ENCODE measurements at regions not wholly inside any gene's neighbourhood (a gene's known extent, or its start where the extent isn't known, plus 50 kb on each side); places are given as distances from the start of the nearest gene placed in this dataset.

DNA sequence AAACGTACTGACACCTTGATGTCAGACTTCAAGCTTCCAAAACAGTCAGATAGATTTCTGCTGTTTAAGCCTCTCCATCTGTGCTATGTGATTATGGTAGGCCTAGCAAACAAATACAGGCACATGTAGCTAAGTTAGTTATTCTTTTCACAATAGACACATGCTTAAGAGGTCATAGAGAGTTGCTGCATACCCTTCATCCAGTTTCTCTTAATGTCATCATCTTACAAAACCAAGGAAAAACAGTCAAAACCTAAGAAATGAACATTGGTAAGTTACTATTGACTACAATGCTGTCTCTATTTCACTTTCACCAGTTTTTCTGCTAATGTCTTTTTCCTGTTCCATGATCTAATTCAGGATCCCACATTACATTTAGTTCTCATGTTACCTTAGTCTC, 946.8 kb downstream of the TUSC7 start:
- DNase-seq (ENCODE audit: low read depth, low spot score), result no peak

DNA sequence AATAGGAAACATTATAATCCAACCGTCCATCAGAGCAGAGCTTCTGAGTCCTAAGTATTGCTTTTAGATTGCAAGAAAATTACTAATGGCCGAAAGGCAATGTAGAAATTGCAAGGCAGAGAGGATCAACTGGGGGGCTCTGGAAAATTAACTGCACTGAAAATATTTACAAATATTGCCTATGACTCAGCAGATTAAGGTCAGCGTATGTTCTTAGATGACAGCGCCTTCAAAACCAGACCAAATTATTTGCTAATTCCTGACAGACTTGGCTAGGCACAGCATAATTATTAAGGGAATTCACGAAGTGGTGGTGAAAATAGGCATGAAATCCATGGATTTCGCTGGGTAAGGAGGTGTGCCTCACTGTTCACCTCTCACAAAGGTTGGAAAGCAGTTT, 947.7 kb downstream of the TUSC7 start:
- DNase-seq (ENCODE audit: low read depth, low spot score), result no peak

GRCh38 chr3:117660941-117661817, 951.6 kb downstream of the TUSC7 start:
- DNase-seq (ENCODE audit: low read depth, low spot score), result peak; percentile 58

GRCh38 chr3:117661818-117662095, 952.2 kb downstream of the TUSC7 start:
- DNase-seq (ENCODE audit: low read depth, low spot score), result no peak

GRCh38 chr3:117665296-117665695, 955.7 kb downstream of the TUSC7 start:
- DNase-seq (ENCODE audit: low read depth, low spot score), result no peak

DNA sequence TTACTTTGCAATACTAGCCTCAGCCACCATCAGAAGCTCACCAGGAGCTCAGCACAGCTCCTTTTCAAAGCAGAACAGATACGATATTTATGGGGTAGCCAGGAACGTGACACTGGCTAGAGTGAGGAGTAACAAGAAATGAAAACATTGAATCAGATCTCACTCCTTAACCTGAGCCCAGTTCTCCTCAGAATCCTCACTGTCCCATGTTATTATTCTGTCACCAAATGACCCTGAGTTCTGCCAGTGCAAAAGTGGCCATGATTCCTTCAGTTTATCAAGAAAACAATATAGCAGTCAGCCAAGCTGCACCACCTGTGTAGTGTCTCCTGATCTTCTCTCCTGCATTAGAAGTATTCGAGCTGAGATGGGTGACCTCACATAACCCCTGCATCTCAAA, 956.7 kb downstream of the TUSC7 start:
- DNase-seq (ENCODE audit: low read depth, low spot score), result no peak

GRCh38 chr3:117666812-117667211, 957.2 kb downstream of the TUSC7 start:
- DNase-seq (ENCODE audit: low read depth, low spot score), result no peak

DNA sequence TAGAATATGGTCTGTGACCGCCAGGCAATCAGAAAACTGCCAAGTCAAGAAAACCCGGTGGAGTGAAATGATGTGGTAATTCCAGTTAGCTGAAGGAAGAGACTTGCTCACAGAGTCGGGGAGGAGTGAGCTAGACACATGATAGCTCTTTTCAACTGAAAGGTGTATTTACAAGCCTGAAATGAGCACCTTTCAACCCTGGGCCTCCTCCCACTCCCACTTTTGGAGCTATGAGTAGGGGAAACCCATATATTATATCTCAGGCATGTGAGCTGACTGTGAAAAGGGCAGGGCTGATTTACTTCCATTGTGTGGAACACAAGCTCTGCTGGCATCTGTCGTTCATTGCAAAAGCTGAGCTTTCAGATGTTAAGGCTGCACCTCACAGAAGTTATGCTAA, 960.2 kb downstream of the TUSC7 start:
- no peak for DNase-seq (ENCODE audit: low read depth, low spot score)

- DNase-seq (ENCODE audit: low read depth, low spot score), result no peak
Measured at GRCh38 chr3:117671722-117672318, 962.2 kb downstream of the TUSC7 start.

DNA sequence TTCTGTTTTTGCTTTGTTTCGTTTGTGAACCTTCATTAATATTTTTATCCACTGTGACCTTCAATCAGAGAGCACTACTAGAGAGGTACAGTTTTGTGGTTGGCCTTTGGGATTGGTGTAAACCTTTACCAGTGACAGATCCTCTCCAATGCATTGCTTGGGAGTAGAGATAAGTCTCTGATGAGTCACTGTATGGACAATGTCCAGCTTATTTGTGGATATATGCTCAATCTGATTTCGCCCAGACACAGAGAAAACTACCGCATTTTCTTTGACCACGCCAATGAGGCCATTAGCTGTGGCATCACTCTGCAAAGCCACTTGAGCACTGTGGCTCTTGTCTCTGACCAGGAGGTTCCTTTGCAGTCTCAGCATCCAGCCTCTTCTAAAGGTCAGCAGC, 964.7 kb downstream of the TUSC7 start:
- DNase-seq (ENCODE audit: low read depth, low spot score), result no peak

- no peak for DNase-seq (ENCODE audit: low read depth, low spot score)
Measured at GRCh38 chr3:117681619-117682018, 972.0 kb downstream of the TUSC7 start.

DNA sequence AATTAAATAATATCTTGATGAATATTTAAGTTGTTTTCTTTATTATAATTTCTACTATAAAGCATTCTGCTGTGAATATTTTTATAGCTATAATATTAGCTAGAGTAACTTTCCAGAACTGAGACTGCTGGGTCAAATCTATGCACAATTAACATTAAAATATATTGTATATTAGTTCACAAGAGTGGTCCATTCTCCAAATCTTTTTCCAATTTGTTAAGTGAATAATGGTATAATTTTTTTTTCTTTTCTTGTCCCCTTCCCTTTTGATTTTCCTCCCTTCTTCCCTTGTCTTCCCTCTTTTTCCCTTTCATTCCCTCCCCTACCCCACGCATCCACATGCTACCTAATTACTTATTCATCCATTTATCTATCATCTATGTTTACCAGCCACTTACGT, 977.5 kb downstream of the TUSC7 start:
- no peak for DNase-seq (ENCODE audit: low read depth, low spot score)

DNA sequence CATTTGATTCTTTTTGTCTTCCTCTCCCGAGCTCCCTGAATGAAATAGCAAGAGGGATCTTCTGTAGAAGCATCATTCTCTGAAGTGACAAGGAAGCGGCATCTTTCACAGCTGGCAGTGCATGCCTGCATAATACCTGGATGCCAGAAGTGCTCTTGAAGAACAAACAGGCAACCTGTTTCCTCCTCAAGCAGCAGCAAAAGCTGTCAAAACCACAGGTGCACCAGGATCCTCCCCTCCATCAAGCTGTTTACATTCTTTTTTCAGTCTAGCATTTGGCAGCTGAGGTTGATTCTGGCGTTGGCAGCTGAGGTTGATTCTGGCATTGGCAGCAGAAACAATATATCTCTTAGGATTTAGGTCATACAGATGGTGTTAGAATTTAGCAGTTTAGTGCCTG, 979.0 kb downstream of the TUSC7 start:
- no peak for DNase-seq (ENCODE audit: low read depth, low spot score)

DNA sequence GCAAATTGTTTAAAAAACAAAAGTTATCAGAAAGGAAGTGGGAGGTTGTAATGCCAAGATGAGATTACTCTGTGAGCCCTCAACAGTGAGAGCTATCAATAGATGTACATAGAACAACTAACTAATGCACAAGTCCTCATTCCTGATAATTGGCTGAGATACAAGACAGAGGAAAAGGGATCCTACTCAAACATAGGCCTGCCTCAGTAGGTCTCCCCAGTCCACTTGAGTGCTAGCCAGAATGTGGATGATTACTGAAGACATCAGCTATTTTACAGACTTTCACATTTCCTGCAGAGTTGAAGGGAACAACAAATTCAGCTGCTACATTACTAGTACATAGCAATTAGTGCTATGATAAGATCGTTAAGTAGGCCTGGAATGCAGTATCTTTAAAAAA, 981.9 kb downstream of the TUSC7 start:
- no peak for DNase-seq (ENCODE audit: low read depth, low spot score)

DNA sequence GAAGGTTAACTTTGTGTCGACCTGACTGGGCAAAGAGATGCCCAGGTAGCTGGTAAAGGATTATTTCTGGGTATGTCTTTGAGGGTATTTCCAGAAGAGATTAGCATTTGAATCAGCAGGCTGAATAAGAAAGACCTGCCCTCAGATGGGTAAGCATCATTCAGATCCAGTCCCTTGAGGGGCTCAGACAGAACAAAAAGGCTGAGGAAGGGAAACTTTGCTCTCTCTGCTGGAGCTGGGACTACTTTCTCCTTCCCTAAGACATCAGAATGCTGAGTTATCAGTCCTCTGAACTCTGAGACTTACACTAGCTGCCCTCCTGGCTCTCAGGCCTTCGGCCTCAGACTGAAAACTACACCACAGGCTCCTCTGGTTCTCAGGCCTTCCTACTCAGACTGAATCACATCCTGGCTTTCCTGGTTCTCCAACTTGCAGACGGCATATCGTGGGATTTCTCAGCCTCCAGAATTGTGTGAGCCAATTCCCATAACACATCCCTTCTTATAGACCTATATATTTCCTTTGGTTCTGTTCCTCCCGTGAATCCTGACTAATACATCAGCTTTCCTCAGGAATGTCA, 982.9 kb downstream of the TUSC7 start:
- no peak for DNase-seq (ENCODE audit: low read depth, low spot score)

GRCh38 chr3:117695321-117695720, 985.7 kb downstream of the TUSC7 start:
- no peak for DNase-seq (ENCODE audit: low read depth, low spot score)

GRCh38 chr3:117695871-117696645, 986.5 kb downstream of the TUSC7 start:
- DNase-seq (ENCODE audit: low read depth, low spot score), result no peak

GRCh38 chr3:117696851-117697407, 987.4 kb downstream of the TUSC7 start:
- DNase-seq (ENCODE audit: low read depth, low spot score), result no peak

DNA sequence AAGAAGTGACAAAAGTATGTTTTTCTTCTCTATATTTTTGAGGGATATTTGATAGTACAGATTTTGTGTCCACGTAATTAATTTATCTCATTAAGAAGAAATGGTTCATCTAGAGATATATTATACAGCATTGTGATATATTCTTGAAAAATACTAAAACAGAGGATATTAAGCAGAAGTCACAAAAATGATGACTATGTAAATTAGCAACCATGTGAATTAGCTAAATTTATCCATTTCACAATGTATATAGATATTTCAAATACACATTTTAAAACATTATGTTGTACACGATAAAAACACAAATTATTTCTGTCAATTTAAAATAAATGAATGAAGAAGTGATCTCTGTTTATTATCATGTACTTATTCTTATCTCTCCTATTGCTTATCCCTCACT, 989.5 kb downstream of the TUSC7 start:
- no peak for DNase-seq (ENCODE audit: low read depth, low spot score)

DNA sequence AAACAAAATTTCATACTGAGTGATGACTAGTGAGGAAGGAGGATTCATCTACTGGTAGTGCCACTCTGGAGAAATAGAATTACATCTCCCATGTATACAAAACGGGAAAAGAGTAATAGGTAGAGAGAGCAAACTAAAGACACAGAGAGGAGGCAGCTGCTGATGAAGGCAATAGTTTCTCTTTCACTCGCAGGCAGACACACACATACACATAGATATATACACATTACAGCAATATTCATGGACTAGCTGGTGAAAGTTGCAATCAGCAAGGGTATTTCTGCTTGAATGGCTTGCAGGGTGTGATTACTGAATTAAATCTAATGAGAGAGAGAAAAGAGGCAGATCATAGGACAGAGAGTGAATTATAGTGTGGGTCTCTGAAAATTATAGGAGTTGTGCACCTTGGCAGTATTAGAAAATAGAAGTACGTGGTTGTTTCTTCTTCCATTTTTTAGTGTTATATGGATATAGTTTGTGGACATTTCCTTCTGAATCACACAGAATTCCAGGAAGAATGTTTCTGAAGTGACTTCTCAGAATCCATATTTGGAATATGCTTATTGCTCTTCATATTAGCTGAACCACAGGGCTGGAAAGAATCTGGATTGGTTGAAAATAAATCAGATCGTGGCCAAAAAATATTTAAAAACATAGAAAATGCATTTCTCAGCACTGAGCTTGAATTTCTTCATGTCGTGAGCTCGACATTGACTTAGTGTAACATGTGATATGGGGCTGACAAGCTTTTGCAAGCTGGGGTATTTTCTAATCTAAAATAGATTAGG, 991.2 kb downstream of the TUSC7 start:
- no peak for DNase-seq (ENCODE audit: low read depth, low spot score)

DNA sequence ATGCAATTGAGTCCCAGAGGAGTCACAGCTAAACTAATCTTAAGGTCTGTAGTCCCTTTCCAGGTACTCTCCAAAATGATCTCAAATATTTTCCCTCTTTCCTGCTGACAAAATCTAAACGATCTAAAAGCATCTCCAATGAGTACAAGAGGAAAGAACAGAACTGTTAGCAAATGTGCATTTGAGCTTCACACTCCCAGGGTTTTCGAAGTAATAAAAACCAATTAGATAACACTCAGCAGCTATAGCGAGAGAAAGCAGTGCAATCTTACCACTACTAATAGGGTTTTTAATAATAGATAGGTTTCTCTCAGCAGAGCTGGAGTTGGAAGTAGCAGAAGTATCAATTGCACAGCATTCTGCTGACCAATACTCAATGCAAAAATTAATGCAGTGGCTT, 995.4 kb downstream of the TUSC7 start:
- no peak for DNase-seq (ENCODE audit: low read depth, low spot score)

All from brain pericyte (primary cell).